HepG2 (cell line): ENCODE measurements at regions not wholly inside any gene's neighbourhood (a gene's known extent, or its start where the extent isn't known, plus 50 kb on each side); places are given as distances from the start of the nearest gene placed in this dataset.

Experiments
- CERS6 ChIP-seq: sonication (generic); formaldehyde crosslinking; IDR thresholded peaks from 2 replicates; pipeline ENCODE4 v1.5.0; 2020; ENCODE audit warnings: missing genetic modification reagents
- HBP1 ChIP-seq: IDR thresholded peaks from 2 replicates; pipeline ENCODE4 v1.6.1; 2016; ENCODE audit warnings: low read depth, control low read depth
- HMG20A ChIP-seq: IDR thresholded peaks from 2 replicates; pipeline ENCODE4 v1.6.1; 2016; ENCODE audit warnings: borderline replicate concordance
- HNRNPUL1 ChIP-seq: fragments of 200-400 bp; formaldehyde crosslinking; IDR thresholded peaks from 2 replicates; pipeline ENCODE4 v1.6.1; 2017; ENCODE audit warnings: low read depth, mild to moderate bottlenecking, low read length, moderate library complexity
- MAFF ChIP-seq: IDR thresholded peaks from 2 replicates; pipeline ENCODE4 v1.6.1; 2011; ENCODE audit warnings: low read depth, low read length, improper control_type of control experiment
- MATR3 ChIP-seq: sonication (generic); formaldehyde crosslinking; IDR thresholded peaks from 2 replicates; pipeline ENCODE4 v1.4.0; 2020; ENCODE audit warnings: missing genetic modification reagents
- NR2C2 ChIP-seq: sonication (generic); formaldehyde crosslinking; IDR thresholded peaks from 2 replicates; pipeline ENCODE4 v1.4.0; 2020; ENCODE audit warnings: missing genetic modification reagents, mild to moderate bottlenecking, moderate library complexity, borderline replicate concordance
- PHF21A ChIP-seq: sonication (generic); formaldehyde crosslinking; IDR thresholded peaks from 2 replicates; pipeline ENCODE4 v1.5.0; 2020; ENCODE audit warnings: mild to moderate bottlenecking, missing genetic modification reagents
- REL ChIP-seq: sonication (generic); formaldehyde crosslinking; conservative IDR thresholded peaks from 2 replicates; pipeline ENCODE4 v1.8.0; 2022; ENCODE audit warnings: mild to moderate bottlenecking, missing genetic modification reagents, moderate library complexity
- SALL1 ChIP-seq: sonication (generic); formaldehyde crosslinking; IDR thresholded peaks from 2 replicates; pipeline ENCODE4 v1.8.0; 2022; ENCODE audit warnings: mild to moderate bottlenecking, missing genetic modification reagents
- SALL2 ChIP-seq: sonication (generic); formaldehyde crosslinking; IDR thresholded peaks from 2 replicates; pipeline ENCODE4 v1.8.1; 2023; ENCODE audit warnings: mild to moderate bottlenecking, missing genetic modification reagents, inconsistent platforms
- SATB2 ChIP-seq: sonication (generic); formaldehyde crosslinking; IDR thresholded peaks from 2 replicates; pipeline ENCODE4 v1.5.0; 2020; ENCODE audit warnings: missing genetic modification reagents
- TCF12 ChIP-seq, 2 experiments: fragments of 450-650 bp in 1 of 2; sonication (generic) in 1 of 2; formaldehyde crosslinking in 1 of 2; IDR thresholded peaks; 2 replicates each; pipeline versions ENCODE4 v1.6.1 to v1.8.0; 2017 to 2022; ENCODE audit warnings: antibody characterized with exemption in 1 of 2, mild to moderate bottlenecking in 1 of 2, missing genetic modification reagents in 1 of 2, moderate library complexity in 1 of 2
- TCF7L2 ChIP-seq: IDR thresholded peaks from 2 replicates; pipeline ENCODE4 v1.6.1; 2011; ENCODE audit warnings: mild to moderate bottlenecking, low read depth, low read length, moderate library complexity
- THAP7 ChIP-seq: sonication (generic); formaldehyde crosslinking; IDR thresholded peaks from 2 replicates; pipeline ENCODE4 v1.8.1; 2023; ENCODE audit warnings: mild to moderate bottlenecking, missing genetic modification reagents
- TP53 ChIP-seq: sonication (generic); formaldehyde crosslinking; conservative IDR thresholded peaks from 2 replicates; pipeline ENCODE4 v1.4.0; 2020; ENCODE audit warnings: missing genetic modification reagents
- TRAFD1 ChIP-seq: sonication (generic); formaldehyde crosslinking; IDR thresholded peaks from 2 replicates; pipeline ENCODE4 v1.5.1; 2020; ENCODE audit warnings: missing genetic modification reagents, mild to moderate bottlenecking, borderline replicate concordance
- TSC22D2 ChIP-seq: sonication (generic); formaldehyde crosslinking; IDR thresholded peaks from 2 replicates; pipeline ENCODE4 v1.5.1; 2020; ENCODE audit warnings: missing genetic modification reagents, mild to moderate bottlenecking, borderline replicate concordance
- ZBTB21 ChIP-seq: sonication (generic); formaldehyde crosslinking; IDR thresholded peaks from 2 replicates; pipeline ENCODE4 v1.4.0; 2020; ENCODE audit warnings: missing genetic modification reagents
- ZHX1 ChIP-seq: sonication (generic); formaldehyde crosslinking; IDR thresholded peaks from 2 replicates; pipeline ENCODE4 v1.8.1; 2022; ENCODE audit warnings: low read depth, mild to moderate bottlenecking, missing genetic modification reagents
- ZNF224 ChIP-seq: sonication (generic); formaldehyde crosslinking; IDR thresholded peaks from 2 replicates; pipeline ENCODE4 v1.5.0; 2020; ENCODE audit warnings: mild to moderate bottlenecking, missing genetic modification reagents
- ZNF326 ChIP-seq: sonication (generic); formaldehyde crosslinking; IDR thresholded peaks from 2 replicates; pipeline ENCODE4 v1.4.0; 2020; ENCODE audit warnings: missing genetic modification reagents, borderline replicate concordance
- ZNF441 ChIP-seq: sonication (generic); formaldehyde crosslinking; IDR thresholded peaks from 2 replicates; pipeline ENCODE4 v1.7.0; 2021; ENCODE audit warnings: missing genetic modification reagents, borderline replicate concordance
- ZNF460 ChIP-seq: sonication (generic); formaldehyde crosslinking; IDR thresholded peaks from 2 replicates; pipeline ENCODE4 v1.5.1; 2020; ENCODE audit warnings: missing genetic modification reagents, mild to moderate bottlenecking, borderline replicate concordance
- ZNF614 ChIP-seq: IDR thresholded peaks from 2 replicates; pipeline ENCODE4 v1.6.1; 2018; ENCODE audit warnings: missing biosample characterization, missing genetic modification reagents, inconsistent platforms, borderline replicate concordance

- TF ChIP-seq ZNF614 (CRISPR knock-in tag) (no peak), HMG20A (CRISPR knock-in tag) (0 out of 2 replicates have a peak, but pooled peaks have one; percentile 9), ZNF224 (CRISPR knock-in tag) (no peak), SATB2 (CRISPR knock-in tag) (no peak), SALL2 (CRISPR knock-in tag) (no peak), TCF7L2 (no peak), TCF12 (IDR thresholded peaks at IDR 0.05) (no peak), TCF12 (CRISPR knock-in tag; IDR thresholded peaks at IDR 0.05) (no peak), SALL1 (peak; percentile 19; the same call in 1 of the 2 replicates), ZHX1 (CRISPR knock-in tag) (no peak), HNRNPUL1 (no peak), MAFF (no peak), ZNF460 (no peak), TSC22D2 (CRISPR knock-in tag) (no peak), REL (CRISPR knock-in tag) (no peak), PHF21A (CRISPR knock-in tag) (no peak), THAP7 (CRISPR knock-in tag) (no peak), TP53 (CRISPR knock-in tag) (no peak), NR2C2 (no peak), HBP1 (no peak), CERS6 (CRISPR knock-in tag) (no peak), ZNF441 (no peak), ZNF326 (CRISPR knock-in tag) (no peak), MATR3 (CRISPR knock-in tag) (no peak), ZBTB21 (CRISPR knock-in tag) (no peak), TRAFD1 (CRISPR knock-in tag) (no peak)
These were observed 182.0 kb upstream of the ZC3H15 start (continued) for GRCh38 chr2:186304064-186304463.
